ENCODE measurements at regions not wholly inside any gene's neighbourhood (a gene's known extent, or its start where the extent isn't known, plus 50 kb on each side); places are given as distances from the start of the nearest gene placed in this dataset.

- DNase-seq: no peak
- no peaks in the 10 kb centered on the region for H3K9me3 ChIP-seq
- H3K27ac ChIP-seq: no peak overlapping the region
- no peak for TF ChIP-seq CTCF (IDR thresholded peaks at IDR 0.05)
- no peak for TF ChIP-seq POLR2A (IDR thresholded peaks at IDR 0.05)
- H3K36me3 ChIP-seq: no peaks in the 10 kb centered on the region
- no peaks in the 10 kb centered on the region for H3K4me1 ChIP-seq
- H3K27me3 ChIP-seq: no peaks in the 10 kb centered on the region
- no peak overlapping the region for H3K4me3 ChIP-seq
Observed at GRCh38 chr13:86882107-86882506, 789.1 kb upstream of the SLITRK5 start.

- Histone ChIP-seq H3K27me3 (no peaks in the 10 kb centered on the region), H3K27ac (no peak overlapping the region), H3K4me1 (no peaks in the 10 kb centered on the region), H3K36me3 (no peaks in the 10 kb centered on the region), H3K9me3 (no peaks in the 10 kb centered on the region), H3K4me3 (no peak overlapping the region)
- TF ChIP-seq POLR2A (IDR thresholded peaks at IDR 0.05) (no peak), CTCF (IDR thresholded peaks at IDR 0.05) (no peak)
- DNase-seq: no peak
Observed at GRCh38 chr13:86882835-86883234, 788.3 kb upstream of the SLITRK5 start.

- Histone ChIP-seq H3K9me3 (no peaks in the 10 kb centered on the region), H3K36me3 (no peaks in the 10 kb centered on the region), H3K27ac (no peak overlapping the region), H3K27me3 (no peaks in the 10 kb centered on the region), H3K4me3 (no peak overlapping the region), H3K4me1 (no peaks in the 10 kb centered on the region)
- no peak for DNase-seq
- TF ChIP-seq CTCF (IDR thresholded peaks at IDR 0.05): no peak
- no peak for TF ChIP-seq POLR2A (IDR thresholded peaks at IDR 0.05)
Observed at GRCh38 chr13:86892330-86892729, 778.8 kb upstream of the SLITRK5 start.

- H3K9me3 ChIP-seq: no peaks in the 10 kb centered on the region
- no peaks in the 10 kb centered on the region for H3K27me3 ChIP-seq
- no peak for DNase-seq
- H3K4me3 ChIP-seq: no peak overlapping the region
- H3K36me3 ChIP-seq: no peaks in the 10 kb centered on the region
- no peak overlapping the region for H3K27ac ChIP-seq
- no peaks in the 10 kb centered on the region for H3K4me1 ChIP-seq
- no peak for TF ChIP-seq POLR2A (IDR thresholded peaks at IDR 0.05)
- no peak for TF ChIP-seq CTCF (IDR thresholded peaks at IDR 0.05)
Observed at GRCh38 chr13:86900906-86901305, 770.3 kb upstream of the SLITRK5 start.

- Histone ChIP-seq H3K36me3 (no peaks in the 10 kb centered on the region), H3K4me1 (no peaks in the 10 kb centered on the region), H3K27me3 (no peaks in the 10 kb centered on the region), H3K27ac (no peak overlapping the region), H3K9me3 (no peaks in the 10 kb centered on the region), H3K4me3 (no peak overlapping the region)
- TF ChIP-seq CTCF (IDR thresholded peaks at IDR 0.05) (no peak), POLR2A (IDR thresholded peaks at IDR 0.05) (no peak)
- no peak for DNase-seq
Observed at GRCh38 chr13:86906127-86906874, 764.9 kb upstream of the SLITRK5 start.

- H3K4me1 ChIP-seq: no peaks in the 10 kb centered on the region
- no peak overlapping the region for H3K4me3 ChIP-seq
- no peaks in the 10 kb centered on the region for H3K27me3 ChIP-seq
- DNase-seq: no peak
- no peak overlapping the region for H3K27ac ChIP-seq
- TF ChIP-seq CTCF (IDR thresholded peaks at IDR 0.05): no peak
- TF ChIP-seq POLR2A (IDR thresholded peaks at IDR 0.05): no peak
- H3K36me3 ChIP-seq: no peaks in the 10 kb centered on the region
- no peaks in the 10 kb centered on the region for H3K9me3 ChIP-seq
Observed at GRCh38 chr13:86907156-86907555, 764.0 kb upstream of the SLITRK5 start.
